Glomerular endothelial cell (primary cell): ENCODE measurements at regions not wholly inside any gene's neighbourhood (a gene's known extent, or its start where the extent isn't known, plus 50 kb on each side); places are given as distances from the start of the nearest gene placed in this dataset.
A peak's percentile ranks its signal among the peaks of the same experiment; 100 is the strongest.

ENCODE experiments used
- DNase-seq: peaks from one replicate; pipeline ENCODE4 v3.0.0-alpha.2; 2011; ENCODE audit warnings: low read depth, low spot score; ENCODE audit errors: extremely low read depth

GRCh38 chr17:63240106-63240505 lies 206.0 kb downstream of the CYB561 start:
- DNase-seq: no peak

GRCh38 chr17:63246344-63246743 lies 199.8 kb downstream of the CYB561 start:
- DNase-seq: no peak

- no peak for DNase-seq
These were observed 198.4 kb downstream of the CYB561 start for GRCh38 chr17:63247706-63248105.

- DNase-seq: no peak
These were observed 196.7 kb downstream of the CYB561 start for GRCh38 chr17:63249256-63250004.

GRCh38 chr17:63250830-63251229 lies 195.3 kb downstream of the CYB561 start:
- DNase-seq: no peak

GRCh38 chr17:63258785-63259184 lies 187.3 kb downstream of the CYB561 start:
- DNase-seq: no peak

- no peak for DNase-seq
These were observed 183.2 kb downstream of the CYB561 start for GRCh38 chr17:63262751-63263476.

- DNase-seq: no peak
These were observed 180.6 kb downstream of the CYB561 start for GRCh38 chr17:63265526-63265925.

GRCh38 chr17:63267846-63268245 lies 178.3 kb downstream of the CYB561 start:
- DNase-seq: no peak

GRCh38 chr17:63268827-63269226 lies 177.3 kb downstream of the CYB561 start:
- DNase-seq: no peak

- DNase-seq: no peak
These were observed 175.5 kb downstream of the CYB561 start for GRCh38 chr17:63270610-63271009.

GRCh38 chr17:63274146-63274545 lies 172.0 kb downstream of the CYB561 start:
- DNase-seq: no peak

GRCh38 chr17:63275318-63275970 lies 170.7 kb downstream of the CYB561 start:
- DNase-seq: peak; percentile 83

GRCh38 chr17:63275971-63276745 lies 169.9 kb downstream of the CYB561 start:
- DNase-seq: no peak

- DNase-seq: no peak
These were observed 169.3 kb downstream of the CYB561 start for GRCh38 chr17:63276821-63277220.

- no peak for DNase-seq
These were observed 168.5 kb downstream of the CYB561 start for GRCh38 chr17:63277629-63278028.

GRCh38 chr17:63278728-63279442 lies 167.2 kb downstream of the CYB561 start:
- DNase-seq: no peak

GRCh38 chr17:63279498-63280230 lies 166.4 kb downstream of the CYB561 start:
- DNase-seq: no peak

- no peak for DNase-seq
These were observed 163.7 kb downstream of the CYB561 start for GRCh38 chr17:63282455-63282854.

- no peak for DNase-seq
These were observed 160.6 kb downstream of the CYB561 start for GRCh38 chr17:63285551-63285950.
